ENCODE measurements at regions not wholly inside any gene's neighbourhood (a gene's known extent, or its start where the extent isn't known, plus 50 kb on each side); places are given as distances from the start of the nearest gene placed in this dataset.

- no peak for DNase-seq (ENCODE audit: low read depth in 2 of 2)
These were observed 114.3 kb upstream of the TDRD3 start for GRCh38 chr13:60282708-60283107.

- DNase-seq (ENCODE audit: low read depth in 2 of 2) = no peak
These were observed 110.3 kb upstream of the TDRD3 start for GRCh38 chr13:60286707-60287106.

GRCh38 chr13:60288569-60288968, 108.5 kb upstream of the TDRD3 start:
- DNase-seq (ENCODE audit: low read depth in 2 of 2) = no peak

GRCh38 chr13:60303166-60303565, 93.9 kb upstream of the TDRD3 start:
- DNase-seq (ENCODE audit: low read depth in 2 of 2) = no peak

GRCh38 chr13:60311527-60311926, 85.5 kb upstream of the TDRD3 start:
- no peak for DNase-seq (ENCODE audit: low read depth in 2 of 2)

GRCh38 chr13:60312851-60313505, 84.0 kb upstream of the TDRD3 start:
- DNase-seq (ENCODE audit: low read depth in 2 of 2) = no peak

- no peak for DNase-seq (ENCODE audit: low read depth in 2 of 2)
These were observed 78.8 kb upstream of the TDRD3 start for GRCh38 chr13:60318186-60318585.

- DNase-seq (ENCODE audit: low read depth in 2 of 2) = no peak
These were observed 72.9 kb upstream of the TDRD3 start for GRCh38 chr13:60324131-60324530.

GRCh38 chr13:60326273-60326672, 70.7 kb upstream of the TDRD3 start:
- DNase-seq (ENCODE audit: low read depth in 2 of 2) = no peak

- DNase-seq (ENCODE audit: low read depth in 2 of 2) = no peak
These were observed 69.5 kb upstream of the TDRD3 start for GRCh38 chr13:60327511-60327910.

GRCh38 chr13:60328073-60328472, 68.9 kb upstream of the TDRD3 start:
- DNase-seq (ENCODE audit: low read depth in 2 of 2) = no peak

- no peak for DNase-seq (ENCODE audit: low read depth in 2 of 2)
These were observed 67.6 kb upstream of the TDRD3 start for GRCh38 chr13:60329221-60329923.

- DNase-seq (ENCODE audit: low read depth in 2 of 2) = no peak
These were observed 65.6 kb upstream of the TDRD3 start for GRCh38 chr13:60331249-60332012.

- DNase-seq (ENCODE audit: low read depth in 2 of 2) = no peak
These were observed 64.3 kb upstream of the TDRD3 start for GRCh38 chr13:60332682-60333081.

- DNase-seq (ENCODE audit: low read depth in 2 of 2) = no peak
These were observed 62.7 kb upstream of the TDRD3 start for GRCh38 chr13:60334310-60334709.

- DNase-seq (ENCODE audit: low read depth in 2 of 2) = no peak
These were observed 61.5 kb upstream of the TDRD3 start for GRCh38 chr13:60335531-60335930.

- DNase-seq (ENCODE audit: low read depth in 2 of 2) = no peak
These were observed 58.3 kb upstream of the TDRD3 start for GRCh38 chr13:60338754-60339153.

GRCh38 chr13:60343978-60344377, 53.0 kb upstream of the TDRD3 start:
- no peak for DNase-seq (ENCODE audit: low read depth in 2 of 2)

- no peak for DNase-seq (ENCODE audit: low read depth in 2 of 2)
These were observed 49.8 kb upstream of the TDRD3 start for GRCh38 chr13:60347174-60347573.
